ENCODE measurements at regions not wholly inside any gene's neighbourhood (a gene's known extent, or its start where the extent isn't known, plus 50 kb on each side); places are given as distances from the start of the nearest gene placed in this dataset.

DNA sequence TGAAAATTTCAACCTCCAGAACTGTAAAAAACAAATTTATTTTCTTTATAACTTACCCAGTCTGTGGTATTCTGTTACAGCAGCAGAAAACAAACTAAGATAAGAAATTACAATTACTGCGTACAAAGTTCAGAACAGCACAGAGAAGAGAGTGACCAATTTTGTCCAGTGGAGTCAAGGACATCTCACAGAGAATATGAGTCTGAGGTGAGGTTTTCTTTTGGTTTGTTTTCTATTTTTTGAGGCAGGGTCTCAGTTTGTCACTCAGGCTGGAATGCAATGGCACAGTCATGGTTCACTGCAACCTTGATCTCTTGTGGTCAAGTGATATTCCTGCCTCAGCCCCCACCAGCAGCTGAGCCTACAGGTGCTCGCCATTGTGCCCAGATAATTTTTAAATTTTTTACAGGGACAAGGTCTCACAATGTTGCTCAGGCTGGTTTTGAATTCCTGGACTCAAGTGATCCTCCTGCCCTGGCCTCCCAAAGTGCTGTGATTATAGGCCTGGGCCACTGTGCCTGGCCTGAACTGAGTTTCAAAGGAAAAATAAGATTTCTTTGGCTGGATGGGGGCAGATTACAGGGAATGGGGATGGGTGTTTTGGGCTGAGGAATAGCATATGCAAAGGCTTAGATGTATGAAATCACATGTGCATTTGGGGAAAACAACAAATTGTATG is 201.1 kb upstream of the USP24 start:
- DNase-seq: no peak

DNA sequence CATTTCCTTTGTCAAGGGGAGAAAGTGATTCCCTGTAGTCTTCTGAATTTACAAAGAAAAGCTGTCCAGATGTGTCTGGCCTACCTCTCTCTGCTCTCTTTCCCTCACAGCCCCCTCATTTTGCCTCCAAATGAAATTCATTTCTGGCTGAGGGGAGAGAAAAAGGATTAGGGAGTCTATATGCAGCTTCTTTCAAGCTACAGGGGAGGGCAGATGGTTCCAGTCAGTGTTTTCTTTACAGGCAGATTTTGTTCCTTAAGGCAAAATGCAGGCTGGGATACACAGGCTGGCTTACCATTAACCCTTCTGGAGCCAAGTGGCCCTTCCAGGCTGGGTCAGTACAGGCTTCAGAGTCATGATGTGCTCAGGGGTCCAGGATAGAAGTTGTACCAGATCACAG is 198.1 kb upstream of the USP24 start:
- DNase-seq: no peak

DNA sequence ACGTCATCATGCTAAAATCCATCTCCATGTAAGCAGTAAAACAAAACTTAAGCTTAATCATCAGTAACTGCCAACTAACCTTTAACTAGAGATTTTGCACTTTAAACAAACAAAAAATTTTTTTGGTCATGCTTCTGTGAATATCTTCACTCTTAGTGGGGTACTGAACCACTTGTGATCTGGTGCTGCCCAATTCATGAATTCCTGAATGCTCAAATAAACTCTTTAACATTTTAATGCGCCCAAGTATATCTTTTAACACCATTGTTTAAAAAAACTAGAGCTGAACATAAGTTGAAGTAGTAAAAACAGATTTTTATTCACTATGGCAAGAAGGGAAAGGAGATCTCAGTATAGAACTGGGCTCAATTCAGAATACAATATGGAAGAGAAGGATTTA is 196.9 kb upstream of the USP24 start:
- DNase-seq: no peak

DNA sequence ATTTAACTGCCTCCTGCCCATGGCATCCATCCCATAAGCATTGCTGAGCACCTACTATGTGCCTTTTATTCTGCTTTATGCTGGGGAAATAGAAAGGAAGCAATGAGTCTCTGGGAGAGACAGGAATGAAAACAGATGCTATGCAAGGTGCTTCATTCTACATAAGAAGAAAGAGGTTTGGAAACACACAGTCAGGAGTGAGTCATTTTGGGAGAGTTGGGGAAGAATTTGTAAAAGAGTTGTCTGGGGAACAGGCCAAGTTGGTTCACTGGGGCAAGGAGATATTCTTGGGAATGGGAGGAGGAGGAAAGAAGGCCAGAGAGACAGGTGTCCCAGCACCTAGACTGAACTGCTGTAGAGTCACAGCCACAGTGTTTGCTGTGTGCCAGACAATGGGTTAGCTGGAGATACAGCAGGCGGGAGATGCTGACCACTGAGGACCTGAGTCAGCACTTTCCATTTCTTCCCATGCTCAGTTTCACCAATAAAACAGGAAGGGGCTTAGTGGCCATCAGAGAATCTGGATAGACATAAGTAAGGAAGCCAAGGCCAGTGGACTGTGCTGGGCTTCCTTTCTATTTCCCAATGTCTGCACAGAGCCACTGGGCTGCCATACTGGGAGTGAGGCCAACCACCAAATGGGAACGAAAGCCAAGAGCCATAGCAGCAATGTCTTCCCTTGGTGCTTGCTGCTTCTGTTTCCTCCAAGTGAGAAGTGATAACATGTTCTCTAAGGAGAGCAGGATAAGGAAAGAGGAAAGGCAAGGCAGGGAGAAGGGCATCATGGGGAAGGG is 187.7 kb upstream of the USP24 start:
- DNase-seq: no peak

DNA sequence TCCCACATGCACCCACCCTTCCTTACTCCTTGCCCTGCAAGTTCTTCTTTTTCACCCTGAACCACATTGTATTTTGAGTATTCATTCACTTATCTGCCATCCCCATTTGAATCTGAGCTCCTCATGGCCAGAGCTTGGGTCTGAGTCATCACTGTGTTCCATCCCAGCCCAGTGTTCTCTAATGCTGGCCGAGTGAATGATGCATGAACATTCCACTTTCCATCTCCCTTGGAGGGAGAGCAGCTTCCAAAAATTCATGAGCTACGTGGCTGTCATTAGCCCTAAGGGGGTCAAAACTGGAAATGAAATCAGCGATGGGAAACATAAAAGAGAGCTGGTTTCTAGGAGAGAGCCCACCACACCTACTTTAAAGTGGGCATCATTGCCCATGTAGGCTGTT is 187.0 kb upstream of the USP24 start:
- no peak for DNase-seq

DNA sequence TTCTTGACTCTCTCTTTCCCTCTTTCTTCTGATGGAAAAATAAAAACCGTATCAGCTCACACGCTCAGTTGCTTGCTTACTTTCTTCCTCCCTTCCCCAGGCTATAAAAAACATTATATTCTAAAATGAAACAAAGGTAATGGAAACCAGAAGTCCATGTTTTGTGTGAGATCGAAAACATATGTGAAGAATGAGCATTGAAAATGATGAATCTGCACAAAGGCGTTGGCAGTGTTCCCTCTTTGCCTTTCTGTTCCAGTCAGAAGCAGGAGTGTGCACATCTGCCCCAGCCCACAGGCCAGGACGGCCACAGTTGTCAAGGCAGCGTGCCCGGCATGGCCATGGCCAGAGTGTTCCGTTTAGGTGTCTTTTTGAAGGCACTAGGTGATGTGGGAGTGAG is 185.3 kb upstream of the USP24 start:
- no peak for DNase-seq

DNA sequence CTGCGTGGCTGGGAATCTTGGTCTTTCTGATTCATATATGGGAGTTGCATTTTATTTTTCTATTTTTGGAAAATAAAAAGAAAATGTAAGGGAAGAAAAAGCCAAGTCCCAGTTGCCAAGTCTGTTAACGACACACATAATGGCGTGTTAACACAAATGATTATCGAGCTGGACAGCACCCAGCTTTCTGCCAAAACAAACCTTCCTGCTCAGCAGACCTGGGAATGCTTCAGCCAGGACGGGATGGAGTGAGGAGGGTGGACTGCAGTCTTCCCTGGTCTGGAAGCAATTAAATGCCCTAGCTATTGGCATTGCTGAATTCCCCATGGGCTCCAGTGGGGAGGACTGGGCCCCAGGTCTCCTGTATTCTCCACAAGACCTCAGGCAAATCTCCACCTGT is 184.2 kb upstream of the USP24 start:
- DNase-seq: no peak

DNA sequence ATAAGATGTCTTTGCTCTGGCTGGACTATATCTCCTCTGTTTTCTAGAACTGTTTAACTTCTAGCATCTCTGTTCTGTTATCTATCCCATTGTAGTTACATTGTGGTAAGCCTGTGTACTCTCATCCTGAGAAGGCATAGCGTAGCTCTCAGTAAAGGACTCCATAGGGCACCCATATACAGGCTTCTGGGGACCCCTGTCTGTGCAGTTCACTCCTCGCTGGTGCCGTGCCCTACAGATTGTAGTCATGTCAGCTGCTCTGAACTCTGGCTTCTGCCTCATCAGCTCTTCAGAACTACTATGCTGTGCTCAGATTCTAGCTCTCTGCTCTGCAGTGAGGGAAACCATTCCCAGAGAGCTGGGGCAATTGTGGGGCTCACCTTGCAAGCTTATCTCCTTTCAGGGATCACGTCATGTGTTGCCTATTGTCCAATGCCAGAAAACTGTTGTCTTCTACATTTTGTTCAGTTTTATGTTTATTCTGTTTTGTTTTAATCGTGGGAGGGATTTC is 181.3 kb upstream of the USP24 start:
- no peak for DNase-seq

DNA sequence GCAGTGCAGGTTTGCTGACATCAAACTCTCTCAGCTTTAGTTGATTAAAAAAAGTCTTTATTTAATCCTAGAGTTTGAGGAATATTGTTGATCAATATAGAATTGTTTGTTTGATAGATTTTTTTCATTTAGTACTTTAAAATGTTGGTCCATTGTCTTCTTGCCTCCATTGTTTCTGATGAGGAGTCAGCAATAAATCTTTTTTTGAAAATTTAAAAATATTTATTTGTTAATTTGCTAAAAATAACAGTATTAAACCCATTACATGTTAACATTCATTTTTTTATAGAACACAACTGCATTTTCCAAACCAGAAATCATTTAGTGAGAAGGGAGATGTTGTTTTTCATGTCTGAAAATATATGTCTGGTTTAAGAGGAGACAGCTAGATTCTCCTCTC is 173.8 kb upstream of the USP24 start:
- no peak for DNase-seq

DNA sequence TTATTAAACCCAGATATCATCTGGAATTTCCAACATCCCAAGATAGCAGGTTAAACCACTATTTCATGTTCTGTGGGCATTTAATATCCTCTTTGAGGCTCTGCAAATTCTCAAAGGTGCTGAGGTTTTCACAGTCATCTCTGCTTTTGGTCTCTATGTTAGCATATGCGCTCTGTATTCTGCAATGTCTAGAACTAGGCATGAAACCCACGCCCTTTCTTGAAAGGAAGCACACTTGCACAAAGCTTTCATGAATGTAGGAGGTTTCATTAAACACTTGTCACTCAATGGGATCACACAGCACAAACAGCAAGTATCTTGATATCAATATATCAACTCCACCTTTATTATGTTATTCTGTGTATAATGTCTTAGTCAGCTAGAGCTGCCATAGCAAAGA is 172.0 kb upstream of the USP24 start:
- no peak for DNase-seq

DNA sequence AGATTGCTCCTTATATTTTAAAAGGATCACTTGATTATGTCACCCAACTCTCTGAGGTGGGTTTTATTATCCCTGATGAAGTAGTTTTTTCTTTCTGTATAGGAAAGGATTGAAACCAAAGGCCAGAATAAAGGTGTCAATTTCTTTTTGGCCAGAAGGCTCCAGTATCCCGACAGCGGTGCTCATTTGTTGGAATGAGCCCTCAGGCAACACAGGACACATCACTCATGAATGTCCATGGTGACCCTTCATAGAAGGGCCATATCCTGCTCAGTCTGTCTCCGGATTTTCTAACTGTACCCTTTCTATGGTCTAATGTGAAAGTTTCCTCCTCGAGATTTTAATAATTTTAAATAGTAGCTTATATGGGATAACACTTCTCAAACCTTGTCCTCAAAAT is 171.3 kb upstream of the USP24 start:
- DNase-seq: no peak

DNA sequence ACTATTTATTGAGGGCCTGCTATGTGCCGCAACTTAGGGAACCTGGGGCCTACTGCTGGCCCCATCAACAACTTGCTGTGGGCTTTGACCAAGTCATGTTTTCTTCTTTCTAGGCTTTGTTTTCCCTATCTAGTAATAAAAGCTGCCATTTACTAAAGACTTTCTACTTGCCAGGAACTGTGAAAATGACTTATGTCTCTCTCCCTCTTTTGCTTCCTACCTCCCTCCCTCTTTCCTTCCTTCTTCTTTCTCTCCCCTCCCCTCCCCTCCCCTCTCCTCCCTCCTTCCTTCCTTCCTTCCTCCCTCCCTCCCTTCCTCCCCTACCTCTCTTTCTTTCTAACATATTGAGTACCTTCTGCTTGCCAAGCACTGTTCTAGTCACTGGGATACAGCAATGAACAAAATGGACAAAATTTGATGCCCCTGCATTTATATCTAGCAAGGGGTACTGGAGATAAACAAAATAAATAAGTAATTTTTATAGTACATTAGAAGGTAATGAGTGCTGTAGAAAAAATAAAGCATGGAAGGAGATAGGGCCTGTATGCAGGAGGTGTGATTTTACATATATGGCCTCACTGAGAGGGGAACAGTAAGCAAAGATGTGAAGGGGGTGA is 170.3 kb upstream of the USP24 start:
- DNase-seq: no peak

DNA sequence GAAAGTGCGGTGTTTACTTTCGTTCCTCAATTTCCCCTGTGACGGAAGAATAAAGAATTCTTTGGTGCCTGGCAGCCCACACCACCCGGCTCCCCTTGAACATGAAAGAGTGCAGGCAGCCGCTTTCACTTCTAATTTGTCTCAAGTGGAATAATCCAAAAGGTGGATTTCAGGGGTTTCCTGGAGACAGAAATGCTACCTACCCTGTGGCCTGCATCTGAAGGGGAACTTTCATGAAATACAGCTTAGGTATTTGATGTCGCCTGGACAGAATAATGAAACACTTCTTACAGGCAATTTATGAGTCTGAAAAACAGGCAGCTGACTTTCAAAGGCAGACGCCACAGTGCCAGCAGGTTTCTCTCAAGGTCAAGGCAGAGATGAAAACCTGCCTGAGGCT is 169.5 kb upstream of the USP24 start:
- DNase-seq: no peak

DNA sequence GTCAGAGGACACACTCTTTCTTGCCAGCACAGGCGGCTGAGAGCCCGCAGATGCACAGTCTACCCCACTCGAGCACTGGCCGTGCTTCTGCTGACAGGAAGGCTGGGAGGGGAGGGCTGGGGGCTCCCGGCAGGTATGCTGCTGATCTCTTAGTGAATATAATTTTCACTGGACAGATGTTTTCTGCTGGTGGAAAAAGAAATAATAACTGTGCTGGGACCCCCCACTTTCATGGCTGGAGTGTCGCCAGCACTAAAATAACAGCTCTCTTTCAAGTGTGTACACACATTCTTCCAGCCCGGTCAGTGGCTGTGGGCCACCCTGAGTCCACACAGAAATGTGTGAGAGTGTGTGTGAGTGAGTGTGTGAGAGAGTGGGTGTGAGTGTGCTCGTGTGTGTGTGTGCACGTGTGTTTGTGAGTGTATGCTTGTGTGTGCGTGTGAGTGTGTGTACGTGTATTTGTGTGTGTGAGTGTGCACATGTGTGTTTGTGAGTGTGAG is 167.7 kb upstream of the USP24 start:
- DNase-seq: no peak

DNA sequence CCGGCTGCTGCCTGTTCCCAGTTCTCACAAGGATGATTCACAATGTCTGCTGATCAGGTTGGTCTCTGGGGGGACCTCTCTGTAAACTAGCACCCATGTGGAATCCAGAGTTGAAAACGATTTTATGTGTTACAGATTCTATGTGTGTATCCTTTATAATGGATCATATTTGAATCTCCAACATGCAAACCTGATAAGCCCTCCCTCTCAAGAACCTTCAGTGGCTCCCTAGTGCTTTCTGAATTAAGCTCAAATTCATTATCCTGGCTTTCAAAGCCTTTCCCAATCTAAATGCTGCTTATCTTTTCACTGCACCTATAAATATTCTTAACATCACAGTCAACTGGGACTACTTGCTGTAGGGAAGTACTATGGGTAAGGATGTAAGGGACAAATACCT is 166.8 kb upstream of the USP24 start:
- DNase-seq: no peak

DNA sequence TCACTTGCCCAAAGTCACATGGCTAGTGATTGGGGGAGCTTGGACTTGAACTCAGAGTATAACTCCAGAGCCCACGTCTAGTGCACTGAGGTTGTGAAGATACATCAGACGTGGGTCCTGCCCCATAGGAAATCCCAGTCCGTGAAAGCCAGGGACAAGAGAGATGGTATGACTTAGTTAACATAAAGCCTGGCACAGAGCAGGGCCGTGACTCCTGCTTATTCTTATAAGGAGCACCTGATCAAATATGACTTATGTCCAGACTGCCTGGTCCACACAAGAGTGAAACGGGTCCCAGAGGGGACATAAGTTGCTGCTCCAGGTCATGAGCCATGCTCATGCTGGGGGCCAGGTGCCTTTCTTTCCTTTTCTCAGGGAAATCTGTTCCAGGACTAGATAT is 166.3 kb upstream of the USP24 start:
- no peak for DNase-seq

DNA sequence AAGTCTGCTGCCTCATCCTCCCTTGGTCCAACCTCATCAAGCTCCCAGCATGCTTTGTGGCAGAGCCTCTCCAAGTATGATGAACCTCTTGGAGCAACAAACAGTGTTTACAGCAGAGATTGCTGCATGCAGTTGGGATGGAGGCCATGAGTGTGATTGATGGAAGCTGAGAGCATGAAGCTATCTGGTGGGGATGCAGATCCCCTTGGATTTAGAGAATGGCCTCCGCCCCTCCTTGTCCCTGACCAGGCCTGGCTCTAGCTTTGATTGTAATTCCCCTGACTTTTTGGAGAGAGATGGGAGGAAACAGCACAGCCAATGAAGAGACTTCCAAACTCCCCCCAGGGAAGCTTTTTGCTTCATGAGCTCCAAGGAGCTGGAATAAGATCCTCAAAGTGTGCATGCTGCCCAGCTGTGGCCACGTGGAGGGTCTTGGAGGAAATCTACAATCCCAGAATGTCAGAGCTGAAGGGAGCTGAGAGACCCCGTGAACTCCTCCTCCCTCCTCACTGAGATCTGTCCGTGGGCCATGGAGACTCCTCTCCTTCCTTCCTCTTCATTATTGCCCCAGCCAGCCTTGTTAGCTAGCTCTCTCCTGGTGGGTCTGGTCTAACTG is 165.3 kb upstream of the USP24 start:
- no peak for DNase-seq

DNA sequence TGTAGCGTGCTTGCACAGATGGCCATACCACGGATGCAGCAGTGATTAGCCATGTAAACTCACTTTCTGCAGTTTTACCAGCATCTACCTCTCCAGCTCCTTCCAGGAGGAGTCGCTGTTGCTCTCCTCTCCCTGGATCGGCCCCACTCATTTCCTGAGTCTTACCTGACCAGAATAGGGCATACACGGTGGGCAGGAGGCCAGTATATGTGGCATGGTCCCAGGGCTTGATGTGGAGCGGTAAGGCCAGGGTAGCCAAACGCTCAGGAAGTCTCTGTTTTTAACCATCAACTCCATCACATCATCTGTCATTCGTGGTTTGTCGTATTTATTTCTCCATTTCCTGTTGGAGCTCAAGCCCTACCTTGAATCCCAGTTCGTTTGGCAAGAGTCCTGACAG is 163.4 kb upstream of the USP24 start:
- no peak for DNase-seq

DNA sequence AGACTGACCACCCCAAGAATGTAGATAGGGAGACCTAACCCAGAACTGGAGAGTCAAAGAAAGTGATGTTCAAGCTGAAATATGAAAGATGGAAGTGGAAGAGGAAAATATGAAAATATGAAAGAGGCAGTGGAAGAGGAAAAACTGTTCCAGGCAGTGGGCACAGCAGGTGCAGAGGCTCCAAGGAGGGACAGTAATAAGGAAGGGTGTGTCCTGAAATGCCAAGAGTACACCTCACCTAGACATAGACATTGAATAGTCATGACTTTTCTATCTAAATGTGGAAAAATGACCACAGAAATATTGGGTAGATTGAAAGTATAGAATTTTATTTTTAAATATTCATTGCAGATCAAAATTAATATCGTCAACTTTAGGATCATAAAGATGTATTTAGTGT is 161.7 kb upstream of the USP24 start:
- DNase-seq: no peak

DNA sequence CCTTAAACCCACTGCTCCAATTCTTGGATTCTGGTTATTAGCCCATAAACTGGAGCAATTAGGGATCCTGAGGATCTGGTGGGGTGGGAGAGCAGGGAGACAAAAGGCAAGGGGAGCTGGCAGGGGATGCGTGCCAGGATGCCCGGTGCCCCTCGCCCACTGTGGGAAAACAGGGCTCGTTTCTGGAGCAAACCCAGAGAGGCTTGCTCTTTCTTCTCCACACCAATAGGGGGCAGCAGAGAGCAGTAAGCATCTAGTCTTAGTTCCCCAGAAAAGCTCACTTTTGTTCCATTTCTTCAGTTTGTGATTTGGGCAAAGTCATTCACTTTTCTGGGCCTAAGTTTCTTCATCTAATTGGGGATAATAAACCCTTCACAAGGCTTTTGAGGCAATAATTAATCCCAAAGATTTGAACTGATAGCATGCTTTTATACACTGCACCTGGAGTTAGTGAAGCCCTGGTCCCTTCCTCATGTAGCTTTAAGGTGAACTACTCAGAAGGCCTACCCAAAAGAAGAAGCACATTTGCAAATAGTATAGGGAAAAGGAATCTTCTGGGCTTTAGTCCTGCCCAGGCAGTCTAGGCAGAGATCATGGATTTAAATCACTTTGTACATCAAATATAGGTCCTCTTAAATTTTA is 160.6 kb upstream of the USP24 start:
- no peak for DNase-seq

DNA sequence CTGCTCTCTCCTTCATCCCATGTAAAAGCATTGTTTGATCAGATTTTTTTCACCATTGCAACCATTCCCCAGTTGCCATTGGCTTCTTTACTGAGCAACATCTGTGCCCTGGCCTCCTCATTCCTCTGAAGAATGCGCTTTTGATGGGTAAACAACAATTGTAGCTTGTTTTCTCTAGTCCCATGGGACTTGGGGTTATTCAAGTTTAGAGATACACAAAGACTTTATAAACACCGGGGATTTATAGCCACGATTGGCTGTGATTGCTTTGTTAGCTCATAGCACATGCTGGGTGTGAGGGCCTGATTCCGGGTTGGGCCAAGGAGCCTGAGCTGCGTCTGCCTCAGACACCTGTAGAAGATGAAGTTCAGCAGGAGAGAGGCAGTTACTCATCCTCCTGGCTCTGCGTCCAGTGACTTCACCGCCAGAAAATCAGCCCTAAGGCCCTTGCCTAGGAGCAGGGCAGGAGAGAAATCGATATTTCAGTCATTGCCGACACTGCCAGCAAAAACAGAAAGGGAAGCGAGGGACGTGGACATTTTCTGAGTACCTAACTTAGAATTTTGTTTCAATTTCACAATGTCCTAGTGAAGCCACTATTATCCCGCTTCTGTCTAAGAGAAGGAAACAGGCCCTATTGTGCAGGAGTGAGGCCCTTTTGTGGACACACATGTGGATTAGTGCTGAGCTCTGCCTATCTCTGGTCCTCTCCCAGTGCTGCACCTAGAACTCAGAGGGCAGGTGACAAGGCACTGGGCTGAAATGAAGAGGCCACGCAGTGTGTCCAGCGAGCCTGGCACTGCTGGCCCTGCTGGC is 159.8 kb upstream of the USP24 start:
- no peak for DNase-seq

DNA sequence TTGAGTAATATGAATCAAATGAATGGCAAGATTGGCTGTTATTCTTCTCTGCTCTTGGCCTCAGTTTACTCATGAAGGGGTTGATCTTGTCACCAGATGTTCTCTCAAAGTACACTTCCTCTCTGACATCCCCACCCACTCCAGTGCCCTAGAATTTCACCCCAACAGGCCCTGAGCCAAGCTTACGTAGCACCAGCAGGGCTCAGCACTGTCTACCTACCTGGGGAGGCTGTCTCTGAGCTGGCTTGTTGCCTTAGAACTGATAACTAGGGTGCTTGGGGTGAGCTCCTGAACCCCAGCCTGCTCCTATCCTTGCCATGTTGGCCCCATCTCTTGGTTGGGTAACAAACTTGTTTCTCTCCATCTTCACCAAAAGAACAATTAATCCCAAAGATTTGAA is 159.1 kb upstream of the USP24 start:
- no peak for DNase-seq
